ENCODE measurements at regions not wholly inside any gene's neighbourhood (a gene's known extent, or its start where the extent isn't known, plus 50 kb on each side); places are given as distances from the start of the nearest gene placed in this dataset.

GRCh38 chr12:92223481-92223880 lies 77.8 kb upstream of the BTG1 start:
- TF ChIP-seq CTCF (IDR thresholded peaks at IDR 0.05) (no peak), POLR2A (IDR thresholded peaks at IDR 0.05) (no peak), POLR2AphosphoS5 (IDR thresholded peaks at IDR 0.05) (no peak)
